H1 (cell line): ENCODE measurements at regions not wholly inside any gene's neighbourhood (a gene's known extent, or its start where the extent isn't known, plus 50 kb on each side); places are given as distances from the start of the nearest gene placed in this dataset.

ENCODE experiments used
- CTCF ChIA-PET: fragments of 300-600 bp; sonication (Branson Sonifier 250); formaldehyde crosslinking; loops from one replicate; lab custom pipeline; 2021; ENCODE audit not compliant: partially characterized antibody; lab: Charles Lee
- POLR2A ChIA-PET: fragments of 300-600 bp; sonication (Branson Sonifier 250); formaldehyde crosslinking; loops from one replicate; lab custom pipeline; 2021; ENCODE audit warnings: inconsistent platforms; ENCODE audit not compliant: partially characterized antibody; lab: Charles Lee
- DNase-seq, 2 experiments: peaks; one replicate each; pipeline versions ENCODE4 v3.0.0 to v3.0.0-alpha.2; 2010 to 2022; ENCODE audit warnings: low spot score in 2 of 2, low read depth in 1 of 2, mixed read lengths in 1 of 2
- FAIRE-seq: peaks from 2 replicates; lab custom pipeline; 2011; peaks lifted over from hg19 to GRCh38; lab: Jason Lieb, UNC
- H2AFZ ChIP-seq: 2 replicates; pipeline ENCODE4 v1.8.1; 2012; ENCODE audit warnings: low read length, inconsistent platforms
- H2AK5ac ChIP-seq: 2 replicates; pipeline ENCODE4 v1.6.1; 2013; ENCODE audit warnings: low read depth, low read length
- H2BK120ac ChIP-seq: replicated peaks from 2 replicates; pipeline ENCODE3; 2013; ENCODE audit warnings: low read depth, low read length, inconsistent platforms
- H2BK12ac ChIP-seq: 2 replicates; pipeline ENCODE4 v1.6.1; 2013; ENCODE audit warnings: low read depth, low read length
- H2BK15ac ChIP-seq: 2 replicates; pipeline ENCODE4 v1.6.1; 2013; ENCODE audit warnings: low read length
- H2BK20ac ChIP-seq: 2 replicates; pipeline ENCODE4 v1.6.1; 2013; ENCODE audit warnings: low read length
- H2BK5ac ChIP-seq: 2 replicates; pipeline ENCODE4 v1.6.1; 2013; ENCODE audit warnings: low read depth, low read length
- H3K14ac ChIP-seq: 2 replicates; pipeline ENCODE4 v1.6.1; 2013; ENCODE audit warnings: inconsistent platforms; ENCODE audit not compliant: insufficient read length
- H3K18ac ChIP-seq: 2 replicates; pipeline ENCODE4 v1.6.1; 2013; ENCODE audit warnings: low read length; ENCODE audit errors: extremely low read depth
- H3K23ac ChIP-seq: 2 replicates; pipeline ENCODE4 v1.6.1; 2013; ENCODE audit warnings: inconsistent platforms; ENCODE audit not compliant: insufficient read length
- H3K23me2 ChIP-seq: 2 replicates; pipeline ENCODE4 v1.6.1; 2013; ENCODE audit warnings: low read depth, low read length
- H3K27ac ChIP-seq: 2 replicates; pipeline ENCODE4 v1.6.1; 2011; ENCODE audit warnings: low read depth, low read length, inconsistent platforms
- H3K27me3 ChIP-seq, 4 experiments: replicated peaks in 1 of 4; 1 replicate in 1 of 4; 2 replicates in 3 of 4; pipeline versions ENCODE4 v1.6.1 to v1.8.1; 2011 to 2013; ENCODE audit warnings: low read length in 3 of 4, mild to moderate bottlenecking in 3 of 4, inconsistent platforms in 2 of 4, mixed read lengths in 2 of 4, moderate library complexity in 1 of 4; ENCODE audit not compliant: control insufficient read depth in 3 of 4, insufficient read depth in 3 of 4; ENCODE audit errors: extremely low read depth in 1 of 4
- H3K36me3 ChIP-seq, 4 experiments: 2 replicates each; pipeline versions ENCODE4 v1.6.1 to v1.8.1; 2011 to 2013; ENCODE audit warnings: mild to moderate bottlenecking in 4 of 4, low read length in 3 of 4, moderate library complexity in 2 of 4, control low read depth in 1 of 4, inconsistent platforms in 1 of 4; ENCODE audit not compliant: insufficient read depth in 4 of 4, control insufficient read depth in 2 of 4
- H3K4ac ChIP-seq: replicated peaks from 2 replicates; pipeline ENCODE3; 2013; ENCODE audit warnings: low read length, low read depth, mixed read lengths, inconsistent platforms; ENCODE audit not compliant: insufficient read length
- H3K4me1 ChIP-seq, 4 experiments: replicated peaks in 1 of 4; 1 replicate in 1 of 4; 2 replicates in 3 of 4; pipeline versions ENCODE4 v1.6.1 to v1.8.1; 2011 to 2013; ENCODE audit warnings: low read length in 3 of 4, inconsistent platforms in 2 of 4, mixed read lengths in 1 of 4; ENCODE audit not compliant: insufficient read depth in 4 of 4, control insufficient read depth in 3 of 4
- H3K4me2 ChIP-seq, 2 experiments: 2 replicates each; pipeline versions ENCODE4 v1.6.1 to v1.8.1; 2011 to 2013; ENCODE audit warnings: low read depth in 2 of 2, low read length in 2 of 2, control low read depth in 1 of 2, inconsistent platforms in 1 of 2, mild to moderate bottlenecking in 1 of 2; ENCODE audit not compliant: insufficient read depth in 1 of 2
- H3K4me3 ChIP-seq, 4 experiments: fragments of 200-600, 300-600 bp in 1 of 4; sonication (generic), shearing (Covaris generic), sonication (Bioruptor Twin) in 1 of 4; 2 replicates each; pipeline versions ENCODE4 v1.5.1 to v1.8.1; 2011 to 2016; ENCODE audit warnings: low read length in 4 of 4, low read depth in 3 of 4, control low read depth in 2 of 4, inconsistent platforms in 2 of 4, mild to moderate bottlenecking in 2 of 4, mixed read lengths in 1 of 4, moderate library complexity in 1 of 4; ENCODE audit not compliant: insufficient read depth in 2 of 4; ENCODE audit errors: extremely low read depth in 1 of 4
- H3K56ac ChIP-seq: replicated peaks from 2 replicates; pipeline ENCODE3; 2013; ENCODE audit warnings: low read depth, mild to moderate bottlenecking, mixed read lengths, low read length, inconsistent platforms; ENCODE audit not compliant: insufficient read length
- H3K79me1 ChIP-seq: 2 replicates; pipeline ENCODE4 v1.6.1; 2013; ENCODE audit warnings: low read depth, low read length, control low read depth
- H3K79me2 ChIP-seq, 2 experiments: 2 replicates each; pipeline versions ENCODE4 v1.6.1 to v1.8.1; 2012 to 2013; ENCODE audit warnings: low read length in 2 of 2, mild to moderate bottlenecking in 2 of 2, inconsistent platforms in 1 of 2; ENCODE audit not compliant: insufficient read depth in 2 of 2, control insufficient read depth in 1 of 2
- H3K9ac ChIP-seq, 4 experiments: replicated peaks in 1 of 4; 1 replicate in 1 of 4; 2 replicates in 3 of 4; pipeline versions ENCODE4 v1.6.1 to v1.8.1; 2011 to 2013; ENCODE audit warnings: low read depth in 3 of 4, low read length in 3 of 4, control low read depth in 2 of 4, mild to moderate bottlenecking in 2 of 4, moderate library complexity in 2 of 4, inconsistent platforms in 1 of 4; ENCODE audit errors: extremely low read depth in 1 of 4
- H3K9me3 ChIP-seq, 2 experiments: 2 replicates each; pipeline versions ENCODE4 v1.6.1 to v1.8.1; 2012 to 2013; ENCODE audit warnings: mild to moderate bottlenecking in 2 of 2, moderate library complexity in 2 of 2, control low read depth in 1 of 2, inconsistent platforms in 1 of 2, low read depth in 1 of 2, low read length in 1 of 2, mixed read lengths in 1 of 2; ENCODE audit not compliant: insufficient read depth in 2 of 2
- H4K20me1 ChIP-seq, 2 experiments: replicated peaks in 1 of 2; 2 replicates each; pipeline versions ENCODE3 to v1.8.1; 2011 to 2013; ENCODE audit warnings: inconsistent platforms in 2 of 2, low read length in 2 of 2, mild to moderate bottlenecking in 1 of 2; ENCODE audit not compliant: insufficient read depth in 2 of 2, control insufficient read depth in 1 of 2
- H4K5ac ChIP-seq: 2 replicates; pipeline ENCODE4 v1.6.1; 2013; ENCODE audit warnings: low read length, low read depth, mixed read lengths, inconsistent platforms; ENCODE audit not compliant: insufficient read length
- H4K8ac ChIP-seq: 2 replicates; pipeline ENCODE4 v1.8.0; 2013; ENCODE audit warnings: mild to moderate bottlenecking, moderate library complexity, low read length, inconsistent platforms; ENCODE audit not compliant: insufficient read depth; ENCODE audit errors: extremely low read depth
- H4K91ac ChIP-seq: replicated peaks from 2 replicates; pipeline ENCODE3; 2013; ENCODE audit warnings: low read length, mixed read lengths, inconsistent platforms; ENCODE audit not compliant: insufficient read length
- CTBP2 ChIP-seq: IDR thresholded peaks from 2 replicates; pipeline ENCODE4 v1.7.0; 2011; ENCODE audit warnings: borderline replicate concordance, mild to moderate bottlenecking, moderate library complexity, mixed read lengths, low read length; ENCODE audit not compliant: insufficient read depth, insufficient read length
- E2F6 ChIP-seq: IDR thresholded peaks from 2 replicates; pipeline ENCODE4 v1.6.1; 2012; ENCODE audit warnings: inconsistent platforms
- MAX ChIP-seq: IDR thresholded peaks from 2 replicates; pipeline ENCODE4 v1.6.1; 2012; ENCODE audit warnings: inconsistent platforms
- POU5F1 ChIP-seq: IDR thresholded peaks from 2 replicates; pipeline ENCODE4 v1.6.1; 2011; ENCODE audit warnings: low read depth, mild to moderate bottlenecking, low read length, moderate library complexity
- SUZ12 ChIP-seq: fragments of 200-600 bp; sonication (generic); IDR thresholded peaks from 2 replicates; pipeline ENCODE4 v1.6.1; 2012; ENCODE audit warnings: mild to moderate bottlenecking, inconsistent platforms, low read length, moderate library complexity, mixed read lengths
- WGBS, 2 experiments: shearing (Covaris generic) in 1 of 2; methylation state at CpG; one replicate each; pipeline versions ENCODE4 v1.1.6 to v1.1.7; 2013 to 2015; ENCODE audit warnings: low lambda C conversion rate in 2 of 2, mixed read lengths in 2 of 2, inconsistent platforms in 1 of 2, low coverage in 1 of 2, missing lambda C conversion rate in 1 of 2; ENCODE audit not compliant: insufficient replicate concordance in 2 of 2, insufficient coverage in 1 of 2, insufficient read length in 1 of 2; ENCODE audit errors: extremely low coverage in 1 of 2, missing lambda C conversion rate in 1 of 2; 5-methylcytosine and 5-hydroxymethylcytosine counted together

GRCh38 chr4:136281307-136281706 is 1251.0 kb downstream of the PCDH18 start:
- peak in 1 of 2 experiments; percentile 52 for DNase-seq
- no peaks in the 10 kb centered on the region for H3K79me2 ChIP-seq
- no peaks in the 10 kb centered on the region for H3K79me1 ChIP-seq
- peak overlapping the region; percentile 57; the same call in 1 of the 2 replicates for H2BK5ac ChIP-seq
- no peak overlapping the region for H4K91ac ChIP-seq
- no peaks in the 10 kb centered on the region for H3K27me3 ChIP-seq
- H4K8ac ChIP-seq: no peak overlapping the region
- H2BK12ac ChIP-seq: 0 out of 2 replicates have a peak overlapping the region, but pooled peaks have one; percentile 61
- ChIA-PET POLR2A (interaction anchor here (0.6 kb wide), 1 partner anchor 51 kb away, joined by 3 read pairs; no protein-coding TSS in a partner anchor), CTCF (no interaction called here)
- FAIRE-seq: no peak
- peak overlapping the region; percentile 89 for H2BK20ac ChIP-seq
- H3K4ac ChIP-seq: no peak overlapping the region
- H2AFZ ChIP-seq: no peak overlapping the region
- 43% methylated on average over 6 of the region's 6 CpGs; no CpG with 5 or more reads in 1 of the 2 experiments for WGBS, 2 experiments
- peak overlapping the region in 1 of 4 experiments; percentile 44; a peak in 1 of 8 replicates for H3K4me3 ChIP-seq
- peaks cover 0 to 7% of the 10 kb centered on the region in 2 experiments; a peak in 1 of 4 replicates for H3K9me3 ChIP-seq
- no peak overlapping the region for H3K56ac ChIP-seq
- H4K5ac ChIP-seq: no peak overlapping the region
- H2AK5ac ChIP-seq: no peak overlapping the region
- H3K36me3 ChIP-seq: no peaks in the 10 kb centered on the region; a peak in 1 of 8 replicates
- H3K9ac ChIP-seq: no peak overlapping the region
- H4K20me1 ChIP-seq: no peaks in the 10 kb centered on the region
- H3K4me2 ChIP-seq: peak overlapping the region; percentile 48 to 59; a peak in 3 of 4 replicates
- TF ChIP-seq MAX (0 out of 2 replicates have a peak, but pooled peaks have one; percentile 34), POU5F1 (peak; percentile 51; the same call in 1 of the 2 replicates), E2F6 (peak; percentile 58; the same call in 1 of the 2 replicates), SUZ12 (no peak), CTBP2 (no peak)
- H3K27ac ChIP-seq: no peak overlapping the region
- peaks cover 0 to 19% (median 10%) of the 10 kb centered on the region in 4 experiments; a peak in 3 of 7 replicates for H3K4me1 ChIP-seq
- H2BK15ac ChIP-seq: no peak overlapping the region
- no peaks in the 10 kb centered on the region for H3K23me2 ChIP-seq
- peak overlapping the region; percentile 76 for H2BK120ac ChIP-seq
- no peak overlapping the region for H3K14ac ChIP-seq
- H3K18ac ChIP-seq: peak overlapping the region; percentile 4; the same call in 1 of the 2 replicates
- H3K23ac ChIP-seq: no peak overlapping the region
